Mucosa of descending colon (tissue), 3 donors: ENCODE measurements at regions not wholly inside any gene's neighbourhood (a gene's known extent, or its start where the extent isn't known, plus 50 kb on each side); places are given as distances from the start of the nearest gene placed in this dataset.

ENCODE experiments used
- ATAC-seq: fragments of 200-7000 bp; cut with Tn5 transposase; one replicate; pipeline ENCODE4 v1.9.1; 2020; ENCODE audit warnings: mild to moderate bottlenecking, moderate library complexity
- DNase-seq, 3 donors: peaks; one replicate each; pipeline ENCODE4 v3.0.0-alpha.2; 2020
- H3K36me3 ChIP-seq: fragments of 200-600 bp; one replicate; pipeline ENCODE4 v1.8.0; 2021; ENCODE audit warnings: low read depth, mild to moderate bottlenecking
- H3K4me1 ChIP-seq: fragments of 200-600 bp; one replicate; pipeline ENCODE4 v1.8.0; 2021; ENCODE audit warnings: low read depth, mild to moderate bottlenecking
- H3K4me3 ChIP-seq: fragments of 200-600 bp; one replicate; pipeline ENCODE4 v1.8.0; 2021; ENCODE audit warnings: mild to moderate bottlenecking
- H3K9me3 ChIP-seq: fragments of 200-600 bp; one replicate; pipeline ENCODE4 v1.8.0; 2021; ENCODE audit warnings: mild to moderate bottlenecking
- CTCF ChIP-seq: fragments of 200-600 bp; IDR thresholded peaks from one replicate; pipeline ENCODE4 v1.8.0; 2022; ENCODE audit warnings: antibody characterized with exemption, mild to moderate bottlenecking
- intact Hi-C, 2 donors: fragments of 100-400 bp; cut with DNase I in 1 of 2; cut with micrococcal nuclease in 1 of 2; formaldehyde crosslinking; loops; one replicate each; pipeline versions ENCODE4 v1.11.0 to v1.11.1; 2022; cut with DNase I, micrococcal nuclease
- donor health status: DM: no; HTN: no; CAD: no; lungs with moderate emphysema.
- donor health status: DM: no; HTN: no; CAD: no.
- donor health status: DM: no; HTN: yes; CAD: no.

GRCh38 chr14:22143363-22143762 is 445.7 kb downstream of the DAD1 start:
- H3K9me3 ChIP-seq: no peaks in the 10 kb centered on the region
- no peak for TF ChIP-seq CTCF
- H3K4me3 ChIP-seq: no peak overlapping the region
- H3K4me1 ChIP-seq: no peaks in the 10 kb centered on the region
- peak; percentile 54 for ATAC-seq
- no peaks in the 10 kb centered on the region for H3K36me3 ChIP-seq
- DNase-seq: no peak
- intact Hi-C loops: no loop called here

DNA sequence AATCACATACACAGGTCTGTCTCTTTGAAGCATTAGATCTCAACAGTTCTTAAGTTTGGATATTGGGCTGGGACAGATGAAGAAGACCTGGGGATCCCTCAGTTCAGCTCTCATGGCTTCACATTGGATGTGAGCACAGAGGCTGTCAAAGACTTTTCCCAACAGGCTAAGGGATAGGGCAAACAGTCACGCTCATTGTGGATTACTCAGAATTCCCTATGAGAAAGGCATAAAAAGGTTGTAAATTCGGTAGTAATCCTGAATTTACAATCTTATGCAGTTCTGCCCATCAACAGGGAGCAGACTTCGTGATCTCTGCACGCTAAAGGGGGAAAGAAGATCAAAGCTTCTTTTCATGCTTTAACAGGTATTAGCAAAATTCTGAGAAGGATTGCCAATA is 448.4 kb downstream of the DAD1 start:
- H3K36me3 ChIP-seq: no peaks in the 10 kb centered on the region
- H3K9me3 ChIP-seq: no peaks in the 10 kb centered on the region
- intact Hi-C loops: no loop called here
- H3K4me1 ChIP-seq: no peaks in the 10 kb centered on the region
- peak; percentile 62 for ATAC-seq
- TF ChIP-seq CTCF: no peak
- no peak for DNase-seq
- no peak overlapping the region for H3K4me3 ChIP-seq

DNA sequence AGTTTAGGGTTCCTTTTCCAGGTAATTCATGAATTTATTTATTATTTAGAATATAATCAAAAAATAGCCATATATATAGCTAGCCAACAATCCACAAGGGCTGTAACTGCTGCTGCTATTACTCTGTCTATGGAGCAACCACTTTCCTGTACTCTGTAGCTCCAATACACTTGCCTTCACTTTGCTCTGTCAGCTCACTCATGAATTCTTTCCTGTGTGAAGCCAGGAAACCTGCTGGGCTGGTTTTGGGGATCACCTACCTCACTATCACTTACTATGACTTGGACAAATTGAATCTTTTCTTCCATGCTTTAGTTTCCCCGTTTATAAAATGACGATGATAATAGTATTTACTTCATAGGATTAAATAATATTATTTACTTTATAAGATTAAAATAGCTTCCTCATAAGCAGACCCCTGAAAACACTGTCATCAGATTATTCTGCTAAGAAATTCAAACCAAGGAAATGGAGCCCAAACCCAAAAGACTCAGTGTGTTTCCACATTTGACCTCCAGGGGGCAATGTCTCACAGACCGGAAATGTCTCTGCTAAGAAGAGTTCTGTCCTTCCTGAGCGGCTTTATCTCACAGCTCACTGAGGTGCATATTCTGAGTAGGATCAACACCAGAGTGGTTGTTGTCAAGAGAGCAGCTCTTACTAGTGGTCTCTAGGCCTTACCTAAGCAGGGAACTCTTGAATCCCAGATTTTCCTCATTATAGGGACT is 457.1 kb downstream of the DAD1 start:
- H3K9me3 ChIP-seq: no peaks in the 10 kb centered on the region
- H3K36me3 ChIP-seq: no peaks in the 10 kb centered on the region
- ATAC-seq (peak; percentile 68), DNase-seq (peak in 1 of 3 donors; percentile 54)
- intact Hi-C loops: no loop called here
- H3K4me3 ChIP-seq: no peak overlapping the region
- H3K4me1 ChIP-seq: no peaks in the 10 kb centered on the region
- peak; percentile 36 for TF ChIP-seq CTCF

DNA sequence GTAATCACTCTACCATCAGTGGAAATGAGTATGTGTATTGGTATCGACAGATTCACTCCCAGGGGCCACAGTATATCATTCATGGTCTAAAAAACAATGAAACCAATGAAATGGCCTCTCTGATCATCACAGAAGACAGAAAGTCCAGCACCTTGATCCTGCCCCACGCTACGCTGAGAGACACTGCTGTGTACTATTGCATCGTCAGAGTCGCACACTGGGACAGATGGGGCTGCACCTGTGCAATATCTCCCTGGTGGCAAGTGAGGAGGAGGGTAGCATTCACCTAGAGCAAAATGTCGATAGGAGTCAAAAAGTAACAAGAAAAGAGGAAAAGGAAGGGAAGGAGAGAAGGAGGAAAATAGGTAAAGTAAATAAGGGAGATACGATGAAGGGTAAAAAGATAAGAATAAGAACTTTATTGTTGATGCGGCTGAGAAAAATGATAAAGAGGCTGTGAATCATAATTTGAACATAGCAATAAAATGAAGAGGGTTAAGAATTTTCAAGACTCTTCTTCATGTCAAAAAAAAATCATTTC is 450.5 kb upstream of the OR4E1 start:
- no peak for DNase-seq
- no peaks in the 10 kb centered on the region for H3K9me3 ChIP-seq
- intact Hi-C loops: no loop called here
- no peak for ATAC-seq
- no peaks in the 10 kb centered on the region for H3K4me1 ChIP-seq
- no peak overlapping the region for H3K4me3 ChIP-seq
- TF ChIP-seq CTCF: no peak
- no peaks in the 10 kb centered on the region for H3K36me3 ChIP-seq

DNA sequence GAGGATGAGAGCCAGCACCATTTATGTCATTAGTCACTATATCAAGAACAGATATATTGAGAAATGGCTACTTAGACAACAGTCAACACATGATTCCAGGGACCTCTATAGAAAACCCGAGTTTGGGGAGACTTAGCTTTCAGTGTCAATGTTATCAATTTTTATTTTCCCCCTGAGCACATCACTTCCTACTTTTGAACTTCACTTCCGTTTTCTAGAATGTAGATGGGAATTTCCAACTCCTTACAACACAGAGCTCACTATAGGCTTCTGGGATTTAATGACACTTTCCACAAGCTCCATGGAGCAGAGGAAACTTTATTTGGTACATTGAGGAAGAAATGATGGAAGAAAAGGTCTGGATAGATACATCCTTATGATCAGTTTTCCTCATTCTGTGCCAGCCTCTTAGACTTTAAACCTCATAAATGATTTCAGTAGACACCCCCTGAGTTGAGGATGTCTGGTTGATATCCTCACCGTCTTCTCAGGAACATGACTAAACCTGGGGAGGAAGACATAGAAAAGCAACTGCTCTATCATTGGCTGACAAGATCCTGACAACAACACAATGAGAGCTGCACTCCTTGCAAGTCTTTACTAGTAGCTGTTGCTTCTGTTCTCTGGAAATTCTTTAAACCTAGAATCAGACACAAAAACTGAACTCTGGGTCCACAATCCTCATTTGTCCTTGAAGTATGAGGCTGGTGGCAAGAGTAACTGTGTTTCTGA is 449.4 kb upstream of the OR4E1 start:
- ATAC-seq: no peak
- Histone ChIP-seq H3K4me3 (no peak overlapping the region), H3K9me3 (no peaks in the 10 kb centered on the region), H3K4me1 (peaks cover 2% of the 10 kb centered on the region), H3K36me3 (no peaks in the 10 kb centered on the region)
- no peak for TF ChIP-seq CTCF
- no peak for DNase-seq
- intact Hi-C loops: no loop called here
